ENCODE measurements at regions not wholly inside any gene's neighbourhood (a gene's known extent, or its start where the extent isn't known, plus 50 kb on each side); places are given as distances from the start of the nearest gene placed in this dataset.
"Not testable (repeated sequence)": the region's sequence is repeated elsewhere in the genome, so short reads cannot be mapped to it uniquely, and the experiment has no call there.

- not testable (repeated sequence) for TF ChIP-seq CTCF (IDR thresholded peaks at IDR 0.05); ZNF121 (CRISPR knock-in tag; IDR thresholded peaks at IDR 0.05); ATF2 (CRISPR knock-in tag; IDR thresholded peaks at IDR 0.05; ENCODE audit: borderline replicate concordance, low read depth); RELA (CRISPR knock-in tag; IDR thresholded peaks at IDR 0.05; ENCODE audit: borderline replicate concordance)
These were observed 1351.6 kb downstream of the NLGN4Y start for GRCh38 chrY:15875881-15876280.
